Endothelial cell of umbilical vein (primary cell): ENCODE measurements at regions not wholly inside any gene's neighbourhood (a gene's known extent, or its start where the extent isn't known, plus 50 kb on each side); places are given as distances from the start of the nearest gene placed in this dataset.

ENCODE experiments used
- BruUV-seq: library from RNA; stranded (reverse); fragments of 400-500 nt; replicated peaks from 2 replicates; lab custom pipeline; 2021; lab: Mats Ljungman, UMichigan
- CTCF ChIA-PET: fragments of 300-600, 350-600 bp; sonication (Branson Sonifier 250); formaldehyde crosslinking; loops from one replicate; lab custom pipeline; 2021; ENCODE audit warnings: antibody characterized with exemption, inconsistent platforms; lab: Charles Lee
- POLR2A ChIA-PET: fragments of 300-600, 350-600 bp; sonication (Branson Sonifier 250); formaldehyde crosslinking; loops from one replicate; lab custom pipeline; 2021; ENCODE audit warnings: antibody characterized with exemption, inconsistent platforms; lab: Charles Lee
- DNase-seq: peaks from one replicate; pipeline ENCODE4 v3.0.0-alpha.2; 2011; ENCODE audit warnings: low read depth, low spot score
- FAIRE-seq: peaks from 2 replicates; lab custom pipeline; 2011; peaks lifted over from hg19 to GRCh38; lab: Jason Lieb, UNC
- H2AFZ ChIP-seq: 2 replicates; pipeline ENCODE4 v1.6.0; 2012; ENCODE audit warnings: low read depth, low read length, control low read depth, inconsistent platforms
- H3K27ac ChIP-seq: 2 replicates; pipeline ENCODE4 v1.5.1; 2011; ENCODE audit warnings: low read depth, mild to moderate bottlenecking, control low read depth, low read length, moderate library complexity; ENCODE audit not compliant: insufficient read depth
- H3K27me3 ChIP-seq, 2 experiments: 2 replicates each; pipeline versions ENCODE4 v1.6.0 to v1.6.1; 2011; ENCODE audit warnings: low read length in 2 of 2, mixed read lengths in 1 of 2; ENCODE audit not compliant: control insufficient read depth in 2 of 2, insufficient read depth in 2 of 2
- H3K36me3 ChIP-seq, 2 experiments: 2 replicates in 1 of 2; 3 replicates in 1 of 2; pipeline ENCODE4 v1.5.1; 2011; ENCODE audit warnings: low read length in 2 of 2, mild to moderate bottlenecking in 1 of 2, moderate library complexity in 1 of 2; ENCODE audit not compliant: control insufficient read depth in 2 of 2, insufficient read depth in 2 of 2; ENCODE audit errors: extremely low read depth in 1 of 2
- H3K4me1 ChIP-seq: 3 replicates; pipeline ENCODE4 v1.5.1; 2011; ENCODE audit warnings: mild to moderate bottlenecking, low read length; ENCODE audit not compliant: control insufficient read depth, insufficient read depth; ENCODE audit errors: extremely low read depth
- H3K4me2 ChIP-seq: 2 replicates; pipeline ENCODE4 v1.6.1; 2011; ENCODE audit warnings: low read length, control low read depth, mixed read lengths; ENCODE audit not compliant: insufficient read depth
- H3K4me3 ChIP-seq, 3 experiments: fragments of 200-600 bp in 1 of 3; sonication (generic), shearing (Covaris generic) in 1 of 3; replicated peaks in 1 of 3; 2 replicates each; pipeline ENCODE4 v1.5.1; 2011 to 2016; ENCODE audit warnings: control low read depth in 3 of 3, low read length in 3 of 3, mild to moderate bottlenecking in 2 of 3, inconsistent platforms in 1 of 3, low read depth in 1 of 3, moderate library complexity in 1 of 3; ENCODE audit not compliant: insufficient read depth in 1 of 3
- H3K79me2 ChIP-seq: 2 replicates; pipeline ENCODE4 v1.6.0; 2012; ENCODE audit warnings: low read length, inconsistent platforms; ENCODE audit not compliant: control insufficient read depth, insufficient read depth
- H3K9ac ChIP-seq: replicated peaks from 2 replicates; pipeline ENCODE3; 2011; ENCODE audit warnings: low read length, control low read depth; ENCODE audit not compliant: insufficient read depth; ENCODE audit errors: extremely low read depth
- H3K9me1 ChIP-seq: replicated peaks from 3 replicates; pipeline ENCODE4 v1.6.0; 2011; ENCODE audit warnings: mild to moderate bottlenecking, low read length; ENCODE audit not compliant: control insufficient read depth, insufficient read depth; ENCODE audit errors: extremely low read depth
- H3K9me3 ChIP-seq: replicated peaks from 2 replicates; pipeline ENCODE4 v1.5.1; 2012; ENCODE audit warnings: low read length, inconsistent platforms; ENCODE audit not compliant: control insufficient read depth, insufficient read depth
- H4K20me1 ChIP-seq: replicated peaks from 2 replicates; pipeline ENCODE3; 2011; ENCODE audit warnings: mild to moderate bottlenecking, low read length; ENCODE audit not compliant: control insufficient read depth, insufficient read depth; ENCODE audit errors: extremely low read depth
- EZH2 ChIP-seq: IDR thresholded peaks from 2 replicates; pipeline ENCODE4 v1.6.1; 2012; ENCODE audit warnings: borderline replicate concordance, low read depth, mild to moderate bottlenecking, moderate library complexity, low read length, inconsistent platforms; ENCODE audit not compliant: severe bottlenecking
- FOS ChIP-seq: IDR thresholded peaks from 2 replicates; pipeline ENCODE4 v1.6.1; 2011; ENCODE audit warnings: mild to moderate bottlenecking, low read length, moderate library complexity, borderline replicate concordance; ENCODE audit not compliant: insufficient read depth
- GATA2 ChIP-seq: IDR thresholded peaks from 2 replicates; pipeline ENCODE4 v1.7.0; 2011; ENCODE audit warnings: low read depth, mild to moderate bottlenecking, moderate library complexity, mixed read lengths, low read length; ENCODE audit not compliant: insufficient read length, insufficient read depth
- JUN ChIP-seq: IDR thresholded peaks from 2 replicates; pipeline ENCODE4 v1.6.1; 2011; ENCODE audit warnings: borderline replicate concordance, low read depth; ENCODE audit not compliant: insufficient read length, insufficient read depth
- MYC ChIP-seq: IDR thresholded peaks from one replicate; pipeline ENCODE4 v1.6.1; 2011; ENCODE audit warnings: mild to moderate bottlenecking, low read depth, low read length
- POLR2A ChIP-seq: IDR thresholded peaks from 2 replicates; pipeline ENCODE4 v1.6.1; 2012; ENCODE audit warnings: low read depth, mild to moderate bottlenecking, control low read depth, low read length
- POLR2AphosphoS5 ChIP-seq: IDR thresholded peaks from 2 replicates; pipeline ENCODE4 v1.6.1; 2012; ENCODE audit warnings: low read depth, mild to moderate bottlenecking, control low read depth, low read length, moderate library complexity; ENCODE audit not compliant: insufficient read depth
- dilution Hi-C: fragments of 300-500 bp; cut with MboI; formaldehyde crosslinking; loops from one replicate; pipeline ENCODE4 v1.15.0; 2019; ENCODE audit warnings: low sequenced_read_pairs; ENCODE audit not compliant: extremely low pct_ligation_motif_present
- intact Hi-C: fragments of 100-400 bp; cut with micrococcal nuclease; formaldehyde crosslinking; loops from one replicate; pipeline ENCODE4 v1.10.0; 2022
- TF ChIP-seq, protein P1 (sequence below): IDR thresholded peaks from 2 replicates; pipeline ENCODE4 v1.6.1; 2011; ENCODE audit not compliant: insufficient read depth, insufficient read length
- TF ChIP-seq, protein P2 (sequence below), 2 donors: IDR thresholded peaks; 1 replicate in 1 of 2; 2 replicates in 1 of 2; pipeline ENCODE4 v1.5.1; 2011; ENCODE audit warnings: low read length in 2 of 2, mild to moderate bottlenecking in 2 of 2, moderate library complexity in 2 of 2, control low read depth in 1 of 2, inconsistent platforms in 1 of 2, low read depth in 1 of 2; ENCODE audit not compliant: insufficient read depth in 1 of 2; ENCODE audit errors: extremely low read depth in 1 of 2

DNA sequence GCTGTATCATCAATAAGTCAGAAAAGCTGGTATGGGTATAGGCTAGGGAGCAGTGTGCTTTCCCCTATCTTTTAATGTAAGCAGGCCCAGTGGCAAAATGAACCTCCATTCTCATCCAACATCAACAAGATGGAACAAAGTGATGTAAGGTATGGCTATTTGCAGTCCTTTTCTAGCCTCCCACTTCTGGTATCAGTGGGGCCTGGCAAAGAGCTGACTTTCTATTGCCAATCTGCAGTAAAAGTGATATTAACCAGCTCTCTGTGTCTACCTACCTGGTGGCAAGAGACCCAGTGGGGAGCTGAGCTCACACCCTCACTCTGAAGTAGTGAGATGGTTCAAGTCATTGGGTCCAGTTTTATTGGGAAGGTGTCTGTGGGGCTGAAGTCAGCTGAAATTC lies 1492.6 kb downstream of the CDH11 start:
- Histone ChIP-seq H3K79me2 (no peaks in the 10 kb centered on the region), H4K20me1 (no peaks in the 10 kb centered on the region), H3K27ac (no peak overlapping the region), H3K9me1 (no peaks in the 10 kb centered on the region), H3K4me2 (no peak overlapping the region), H3K27me3 (no peaks in the 10 kb centered on the region), H3K36me3 (no peaks in the 10 kb centered on the region), H2AFZ (no peak overlapping the region), H3K9ac (no peak overlapping the region), H3K4me1 (no peaks in the 10 kb centered on the region), H3K9me3 (no peaks in the 10 kb centered on the region), H3K4me3 (no peak overlapping the region)
- no peak for DNase-seq
- FAIRE-seq, result no peak
- POLR2A ChIA-PET, result no interaction called here
- CTCF ChIA-PET, result interaction anchor here (1.5 kb wide), 1 partner anchor 19 kb away, joined by 4 read pairs; no protein-coding TSS in a partner anchor
- intact Hi-C loops, result no loop called here
- dilution Hi-C loops, result no loop called here
- TF ChIP-seq JUN, result no peak
- no peak for TF ChIP-seq POLR2A
- TF ChIP-seq, protein P1, sequence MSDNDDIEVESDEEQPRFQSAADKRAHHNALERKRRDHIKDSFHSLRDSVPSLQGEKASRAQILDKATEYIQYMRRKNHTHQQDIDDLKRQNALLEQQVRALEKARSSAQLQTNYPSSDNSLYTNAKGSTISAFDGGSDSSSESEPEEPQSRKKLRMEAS, result no peak
- no peak for TF ChIP-seq FOS
- no peak for TF ChIP-seq POLR2AphosphoS5
- TF ChIP-seq, protein P2, sequence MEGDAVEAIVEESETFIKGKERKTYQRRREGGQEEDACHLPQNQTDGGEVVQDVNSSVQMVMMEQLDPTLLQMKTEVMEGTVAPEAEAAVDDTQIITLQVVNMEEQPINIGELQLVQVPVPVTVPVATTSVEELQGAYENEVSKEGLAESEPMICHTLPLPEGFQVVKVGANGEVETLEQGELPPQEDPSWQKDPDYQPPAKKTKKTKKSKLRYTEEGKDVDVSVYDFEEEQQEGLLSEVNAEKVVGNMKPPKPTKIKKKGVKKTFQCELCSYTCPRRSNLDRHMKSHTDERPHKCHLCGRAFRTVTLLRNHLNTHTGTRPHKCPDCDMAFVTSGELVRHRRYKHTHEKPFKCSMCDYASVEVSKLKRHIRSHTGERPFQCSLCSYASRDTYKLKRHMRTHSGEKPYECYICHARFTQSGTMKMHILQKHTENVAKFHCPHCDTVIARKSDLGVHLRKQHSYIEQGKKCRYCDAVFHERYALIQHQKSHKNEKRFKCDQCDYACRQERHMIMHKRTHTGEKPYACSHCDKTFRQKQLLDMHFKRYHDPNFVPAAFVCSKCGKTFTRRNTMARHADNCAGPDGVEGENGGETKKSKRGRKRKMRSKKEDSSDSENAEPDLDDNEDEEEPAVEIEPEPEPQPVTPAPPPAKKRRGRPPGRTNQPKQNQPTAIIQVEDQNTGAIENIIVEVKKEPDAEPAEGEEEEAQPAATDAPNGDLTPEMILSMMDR (IDR thresholded peaks at IDR 0.05; ENCODE audit: extremely low read depth in 1 of 2, insufficient read depth in 1 of 2, low read depth in 1 of 2, low read length in 2 of 2), result no peak
- no peak for TF ChIP-seq EZH2
- TF ChIP-seq GATA2, result no peak
- no peak for TF ChIP-seq MYC
- no TSS peak for BruUV-seq
